Peyer's patch (tissue), 4 donors: ENCODE measurements at regions not wholly inside any gene's neighbourhood (a gene's known extent, or its start where the extent isn't known, plus 50 kb on each side); places are given as distances from the start of the nearest gene placed in this dataset.
"Not testable (repeated sequence)": the region's sequence is repeated elsewhere in the genome, so short reads cannot be mapped to it uniquely, and the experiment has no call there.

ENCODE experiments used
- CTCF ChIP-seq, 6 experiments: fragments of 450-650 bp in 4 of 6; fragments of 200-600 bp in 2 of 6; sonication (generic) in 1 of 6; IDR thresholded peaks; one replicate each; pipeline ENCODE4 v1.5.1; 2017 to 2019; ENCODE audit warnings: antibody characterized with exemption in 6 of 6, mild to moderate bottlenecking in 3 of 6, moderate library complexity in 1 of 6
- POLR2A ChIP-seq, 2 donors: fragments of 450-650 bp; IDR thresholded peaks; one replicate each; pipeline ENCODE4 v1.5.1; 2017; ENCODE audit warnings: antibody characterized with exemption in 2 of 2, mild to moderate bottlenecking in 2 of 2, moderate library complexity in 2 of 2

DNA sequence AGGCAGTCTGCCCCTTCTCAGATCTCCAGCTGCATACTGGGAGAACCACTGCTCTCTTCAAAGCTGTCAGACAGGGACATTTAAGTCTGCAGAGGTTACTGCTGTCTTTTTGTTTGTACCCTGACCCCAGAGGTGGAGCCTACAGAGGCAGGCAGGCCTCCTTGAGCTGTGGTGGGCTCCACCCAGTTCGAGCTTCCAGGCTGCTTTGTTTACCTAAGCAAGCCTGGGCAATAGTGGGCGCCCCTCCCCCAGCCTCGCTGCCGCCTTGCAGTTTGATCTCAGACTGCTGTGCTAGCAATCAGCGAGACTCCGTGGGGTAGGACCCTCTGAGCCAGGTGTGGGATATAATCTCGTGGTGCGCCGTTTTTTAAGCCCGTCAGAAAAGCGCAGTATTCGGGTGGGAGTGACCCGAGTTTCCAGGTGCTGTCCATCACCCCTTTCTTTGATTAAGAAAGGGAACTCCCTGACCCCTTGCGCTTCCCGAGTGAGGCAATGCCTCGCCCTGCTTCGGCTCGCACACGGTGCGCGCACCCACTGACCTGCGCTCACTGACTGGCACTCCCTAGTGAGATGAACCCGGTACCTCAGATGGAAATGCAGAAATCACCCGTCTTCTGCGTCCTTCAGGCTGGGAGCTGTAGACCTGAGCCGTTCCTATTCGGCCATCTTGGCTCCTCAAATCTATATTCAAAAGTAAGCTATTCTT, 224.4 kb downstream of the ZNF326 start:
- not testable (repeated sequence) for TF ChIP-seq CTCF, POLR2A (IDR thresholded peaks at IDR 0.05)
